HG03097 (cell line): ENCODE measurements at regions not wholly inside any gene's neighbourhood (a gene's known extent, or its start where the extent isn't known, plus 50 kb on each side); places are given as distances from the start of the nearest gene placed in this dataset.
"Not testable (repeated sequence)": the region's sequence is repeated elsewhere in the genome, so short reads cannot be mapped to it uniquely, and the experiment has no call there.

Experiments
- ATAC-seq: cut with Tn5 transposase; IDR thresholded peaks from one replicate; pipeline ENCODE4 v1.9.1; 2021; ENCODE audit not compliant: unreplicated experiment, low FRiP score

DNA sequence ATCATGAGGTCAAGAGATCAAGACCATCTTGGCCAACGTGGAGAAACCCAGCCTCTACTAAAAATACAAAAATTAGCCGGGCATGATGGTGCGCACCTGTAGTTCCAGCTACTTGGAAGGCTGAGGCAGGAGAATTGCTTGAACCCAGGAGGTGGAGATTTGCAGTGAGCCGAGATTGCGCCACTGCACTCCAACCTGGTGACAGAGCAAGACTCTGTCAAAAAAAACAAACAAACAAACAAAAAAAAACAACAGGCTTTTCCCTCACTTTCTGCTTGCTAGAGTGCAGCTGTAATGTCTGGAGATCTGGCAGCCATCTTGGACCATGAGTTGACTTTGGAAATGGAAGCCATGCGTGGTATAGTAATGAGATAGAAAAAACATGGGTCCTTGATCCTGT, 101.1 kb upstream of the SHB start:
- ATAC-seq: not testable (repeated sequence)

GRCh38 chr9:38166501-38166900, 97.5 kb upstream of the SHB start:
- no peak for ATAC-seq

- ATAC-seq: no peak
These were observed 95.7 kb upstream of the SHB start for GRCh38 chr9:38164659-38165221.

GRCh38 chr9:38163518-38163917, 94.5 kb upstream of the SHB start:
- no peak for ATAC-seq

GRCh38 chr9:38162332-38163211, 93.5 kb upstream of the SHB start:
- ATAC-seq: no peak

- ATAC-seq: no peak
These were observed 91.7 kb upstream of the SHB start for GRCh38 chr9:38160613-38161215.

DNA sequence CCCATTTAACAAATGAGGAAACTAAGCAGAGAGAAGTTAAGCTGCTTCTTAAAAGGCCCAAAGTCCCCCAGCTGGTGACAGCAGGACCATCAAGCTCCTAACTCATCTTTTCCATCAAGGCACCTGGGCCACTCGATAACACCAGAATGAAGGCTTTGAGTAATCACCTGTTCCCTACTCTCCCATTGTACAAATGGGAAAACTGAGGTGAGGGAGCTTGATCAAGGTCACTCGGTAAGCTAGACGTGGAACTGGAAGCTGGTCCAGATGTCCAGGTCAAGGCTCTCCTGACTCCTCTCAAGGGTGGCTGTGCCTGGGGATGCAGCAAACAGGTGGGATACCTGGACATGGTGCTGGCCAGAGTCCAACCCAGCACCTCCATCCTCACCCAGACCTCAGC, 90.6 kb upstream of the SHB start:
- ATAC-seq: no peak

- no peak for ATAC-seq
These were observed 89.6 kb upstream of the SHB start for GRCh38 chr9:38158628-38159027.

- no peak for ATAC-seq
These were observed 88.7 kb upstream of the SHB start for GRCh38 chr9:38157711-38158110.

- no peak for ATAC-seq
These were observed 85.7 kb upstream of the SHB start for GRCh38 chr9:38154501-38155421.

DNA sequence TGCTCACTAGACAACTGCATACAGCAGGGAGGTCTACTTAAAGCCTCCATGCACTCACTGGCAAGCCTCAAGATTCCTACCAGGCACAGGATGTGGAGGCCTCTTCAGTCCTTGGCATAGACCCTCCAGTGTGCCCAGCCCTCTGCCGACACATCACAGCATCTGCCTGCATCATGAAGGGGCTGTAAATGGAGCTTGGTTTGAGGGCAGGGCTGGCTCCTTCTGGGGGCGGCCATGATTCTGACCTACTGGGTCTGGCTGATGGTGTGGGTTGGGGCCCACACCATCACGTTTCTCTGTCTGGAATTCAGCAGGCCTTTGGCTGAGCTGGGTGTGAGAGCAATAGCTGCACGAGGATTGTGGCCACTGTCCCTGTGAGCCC, 84.9 kb upstream of the SHB start:
- no peak for ATAC-seq

- no peak for ATAC-seq
These were observed 84.3 kb upstream of the SHB start for GRCh38 chr9:38153152-38153909.

- no peak for ATAC-seq
These were observed 80.6 kb upstream of the SHB start for GRCh38 chr9:38149647-38150046.

DNA sequence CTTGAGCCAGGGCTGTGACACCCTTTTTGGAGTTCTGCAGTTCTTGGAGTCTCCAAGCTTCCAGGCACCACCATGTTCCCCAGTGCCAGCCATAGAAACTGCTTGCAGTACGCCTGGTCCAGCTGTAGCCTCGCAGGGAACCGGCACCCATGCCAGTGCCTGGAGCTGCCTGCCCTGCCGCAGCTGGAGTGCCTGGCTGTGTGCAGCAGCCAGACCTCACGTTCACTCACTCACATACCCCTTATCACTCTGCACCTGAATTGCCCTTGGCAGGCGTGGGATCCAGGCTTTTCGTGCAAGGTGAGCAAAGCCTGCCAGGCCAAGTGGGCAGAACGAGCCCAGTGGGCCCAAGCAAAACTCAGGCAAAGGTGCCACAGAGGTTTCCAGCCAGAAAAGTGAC, 77.8 kb upstream of the SHB start:
- ATAC-seq: no peak

GRCh38 chr9:38145526-38146053, 76.6 kb upstream of the SHB start:
- ATAC-seq: no peak

DNA sequence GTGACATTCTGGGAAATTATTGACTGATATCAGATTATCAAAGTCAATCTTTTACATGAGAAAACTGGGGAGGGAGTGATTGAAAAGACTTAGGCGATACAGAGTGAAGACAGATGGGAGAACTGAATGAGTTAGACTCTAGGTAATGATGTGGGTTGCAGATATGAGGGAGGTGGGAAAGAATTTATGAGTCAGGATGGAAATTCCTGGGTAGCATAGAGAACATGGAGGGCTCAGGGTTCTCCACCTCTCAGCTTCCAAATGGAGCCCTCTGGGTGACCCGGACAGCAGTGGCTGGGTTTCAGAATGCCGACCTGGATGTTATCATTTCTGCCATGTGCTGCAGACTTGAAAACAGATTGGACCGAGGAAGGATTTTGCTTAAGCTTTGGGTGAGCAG, 75.4 kb upstream of the SHB start:
- ATAC-seq: no peak

GRCh38 chr9:38141746-38142591, 72.9 kb upstream of the SHB start:
- no peak for ATAC-seq

DNA sequence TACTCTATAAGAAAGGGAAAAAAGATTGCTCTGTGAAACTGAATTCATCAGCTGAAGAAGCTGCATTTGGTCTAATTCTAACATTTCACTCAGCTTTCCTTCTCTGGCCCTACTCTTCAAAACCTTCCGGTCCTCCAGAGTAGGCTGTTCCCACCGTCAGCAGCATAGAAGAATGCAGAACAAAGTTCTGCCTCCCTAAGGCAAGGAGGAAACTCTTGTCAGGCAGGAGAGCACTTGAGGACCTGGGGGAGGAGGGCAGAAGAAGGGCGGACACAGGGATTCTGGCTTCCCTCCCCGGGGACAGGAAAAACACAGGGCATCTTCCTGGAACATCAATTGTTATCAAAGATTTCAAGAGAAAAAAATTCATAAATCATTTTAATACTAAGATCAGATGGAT, 69.2 kb upstream of the SHB start:
- no peak for ATAC-seq

GRCh38 chr9:38137342-38137741, 68.3 kb upstream of the SHB start:
- ATAC-seq: no peak
